COLO668 (cell line): ENCODE measurements at regions not wholly inside any gene's neighbourhood (a gene's known extent, or its start where the extent isn't known, plus 50 kb on each side); places are given as distances from the start of the nearest gene placed in this dataset.
"Not testable (repeated sequence)": the region's sequence is repeated elsewhere in the genome, so short reads cannot be mapped to it uniquely, and the experiment has no call there.

Source experiments
- DNase-seq: peaks from one replicate; lab custom pipeline; 2025; ENCODE audit not compliant: unreplicated experiment; lab: John Stamatoyannopoulos, UW

GRCh38 chr9:41273549-41274267 lies 84.6 kb upstream of the ZNG1F start:
- not testable (repeated sequence) for DNase-seq

DNA sequence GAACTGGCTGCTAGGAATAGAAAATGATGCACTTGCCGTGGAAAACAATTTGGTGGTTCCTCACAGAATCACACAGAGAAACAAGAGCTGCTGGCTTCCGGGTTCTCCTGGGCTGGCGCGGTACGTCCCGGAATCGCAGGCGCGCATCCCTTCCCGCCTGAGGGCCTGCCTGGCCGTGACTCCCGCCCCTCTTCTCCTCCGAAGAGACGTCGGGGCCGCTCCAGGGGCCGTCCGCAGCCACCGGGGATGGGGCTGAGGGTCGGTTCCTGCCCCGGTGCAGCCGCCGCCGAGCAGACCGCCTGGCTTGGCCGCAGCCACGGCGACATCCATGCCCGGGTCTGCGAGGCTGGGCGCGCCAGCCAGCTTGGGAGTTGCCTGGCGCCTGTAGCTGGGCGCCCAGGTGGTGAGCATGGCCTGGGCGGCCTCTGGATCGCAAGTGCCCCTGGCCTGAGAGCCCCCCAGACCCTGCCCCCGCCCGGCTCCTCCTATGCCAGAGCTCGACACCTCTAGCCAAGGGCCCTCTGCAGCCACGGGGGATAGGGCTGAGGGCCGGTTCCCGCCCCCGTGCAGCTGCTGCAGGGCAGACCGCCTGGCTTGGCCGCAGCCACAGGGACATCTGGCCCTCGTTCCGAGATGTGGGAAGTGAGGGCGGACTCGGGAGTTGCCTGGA lies 83.9 kb upstream of the ZNG1F start:
- not testable (repeated sequence) for DNase-seq

DNA sequence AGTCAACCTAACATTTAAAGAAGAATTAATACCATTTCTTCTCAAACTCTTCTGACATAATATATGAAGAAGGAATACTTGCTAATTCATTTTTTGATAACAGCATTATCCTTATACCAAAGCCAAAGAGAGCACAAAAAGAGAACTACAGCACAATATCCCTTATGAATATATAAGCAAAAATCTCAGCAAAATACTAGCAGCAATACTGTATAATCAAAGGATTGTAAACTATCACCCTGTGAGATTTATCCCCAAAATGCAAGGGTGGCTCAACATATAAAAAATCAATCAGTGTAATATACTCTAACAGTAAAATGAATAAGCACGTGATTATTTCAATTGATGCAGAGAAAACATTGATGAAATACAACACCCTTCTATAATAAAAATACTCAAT lies 81.9 kb upstream of the ZNG1F start:
- DNase-seq, result not testable (repeated sequence)

DNA sequence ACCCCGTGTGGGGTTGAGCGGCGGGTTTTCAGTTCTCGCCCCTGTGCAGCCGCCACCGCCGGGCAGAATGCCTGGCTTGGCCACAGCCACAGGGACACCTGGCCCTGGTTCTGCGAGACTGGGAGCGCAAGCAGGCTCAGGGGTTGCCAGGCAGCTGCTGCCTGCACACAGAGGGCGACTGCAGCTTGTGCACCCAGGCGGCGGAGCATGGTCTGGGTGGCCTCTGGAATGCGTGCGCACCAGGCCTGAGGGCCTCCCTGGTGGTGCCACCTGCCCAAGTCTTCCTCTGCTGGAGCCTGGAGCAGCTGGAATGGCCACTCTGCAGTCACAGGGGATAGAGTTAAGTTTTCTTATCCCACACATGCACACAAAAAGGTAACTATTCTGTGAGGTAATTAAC lies 80.4 kb upstream of the ZNG1F start:
- DNase-seq, result not testable (repeated sequence)

DNA sequence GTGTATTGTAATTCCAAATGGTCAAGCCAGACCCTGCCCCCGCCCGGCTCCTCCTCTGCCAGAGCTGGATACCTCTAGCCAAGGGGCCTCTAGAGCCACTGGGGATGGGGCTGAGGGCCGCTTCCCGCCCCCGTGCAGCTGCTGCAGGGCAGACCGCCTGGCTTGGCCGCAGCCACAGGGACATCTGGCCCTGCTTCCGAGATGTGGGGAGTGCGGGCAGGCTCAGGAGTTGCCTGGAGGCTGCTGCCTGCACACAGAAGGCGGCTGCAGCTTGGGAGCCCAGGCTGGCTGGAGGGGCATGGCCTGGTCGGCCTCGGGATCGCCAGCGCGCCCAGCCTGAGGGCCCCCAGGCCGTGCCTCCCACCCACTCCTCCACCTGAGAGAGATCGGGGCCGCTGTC lies 79.9 kb upstream of the ZNG1F start:
- DNase-seq, result not testable (repeated sequence)

- not testable (repeated sequence) for DNase-seq
These were observed 77.5 kb upstream of the ZNG1F start for GRCh38 chr9:41266602-41267001.

DNA sequence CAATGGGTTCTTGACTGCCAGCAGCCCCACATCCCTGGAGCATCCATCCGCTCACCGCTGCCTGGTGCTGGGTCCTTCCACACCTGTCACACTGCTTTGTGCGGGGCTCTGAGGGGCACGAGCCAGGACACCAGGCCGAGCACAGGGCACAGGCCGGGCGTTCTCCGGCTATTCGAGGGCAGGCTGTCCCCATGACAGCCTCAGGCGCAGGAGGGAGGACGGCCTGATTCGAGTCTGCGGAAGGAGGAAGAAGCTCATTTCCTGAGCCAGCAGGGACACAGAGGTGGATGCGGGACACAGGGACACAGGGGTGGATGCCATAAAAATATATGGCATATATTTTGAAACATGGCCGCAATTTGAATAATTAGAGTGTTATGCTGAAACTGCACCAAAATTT lies 76.9 kb upstream of the ZNG1F start:
- DNase-seq, result not testable (repeated sequence)

DNA sequence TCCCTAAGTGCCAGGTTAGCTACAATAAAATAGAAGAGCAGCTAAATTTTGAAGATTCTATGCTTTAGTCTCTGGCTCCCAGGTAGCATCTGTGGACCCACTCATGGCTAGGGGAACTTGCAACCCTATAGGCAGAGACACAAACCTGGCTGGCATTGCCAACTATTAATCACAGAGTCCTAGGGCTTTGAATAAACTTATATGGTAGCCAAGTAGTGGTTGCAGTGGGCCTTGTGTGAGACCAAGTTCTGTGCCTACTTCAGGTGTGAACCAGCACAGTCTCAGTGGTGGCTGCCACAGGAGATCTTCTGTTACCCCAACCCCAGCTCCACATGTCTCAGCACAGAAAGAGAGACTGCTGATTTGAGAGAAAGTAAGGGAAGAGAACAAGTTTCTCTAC lies 62.9 kb upstream of the ZNG1F start:
- not testable (repeated sequence) for DNase-seq

DNA sequence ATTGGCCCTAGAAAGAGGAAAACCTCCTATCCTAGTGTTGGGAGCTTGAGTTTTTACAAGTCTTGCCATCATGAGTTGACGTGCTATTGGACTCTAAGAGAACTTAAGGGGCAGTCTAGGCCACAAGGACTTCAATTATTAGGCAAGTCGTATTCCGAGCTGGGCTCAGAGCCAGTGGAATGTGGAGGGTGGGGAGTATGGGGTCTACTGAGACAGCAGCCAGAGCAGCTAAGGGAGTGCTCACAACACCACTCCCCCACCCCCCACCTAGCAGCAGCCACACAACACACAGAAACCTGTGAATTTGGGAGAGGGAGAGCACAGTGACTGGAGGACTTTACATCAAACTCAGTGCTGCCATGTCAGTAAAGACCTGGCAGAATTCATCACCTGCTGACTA lies 62.0 kb upstream of the ZNG1F start:
- not testable (repeated sequence) for DNase-seq

GRCh38 chr9:41246702-41247101 lies 57.6 kb upstream of the ZNG1F start:
- not testable (repeated sequence) for DNase-seq
